OCI-LY7 (cell line): ENCODE measurements at regions not wholly inside any gene's neighbourhood (a gene's known extent, or its start where the extent isn't known, plus 50 kb on each side); places are given as distances from the start of the nearest gene placed in this dataset.

Experiments
- BruUV-seq: library from RNA; stranded (reverse); fragments of 400-500 nt; replicated peaks from 2 replicates; lab custom pipeline; 2021; lab: Mats Ljungman, UMichigan
- CTCF ChIA-PET: fragments of 300-600 bp; sonication (Branson Sonifier 250); formaldehyde crosslinking; loops from one replicate; lab custom pipeline; 2022; ENCODE audit warnings: antibody characterized with exemption; ENCODE audit not compliant: unreplicated experiment; lab: Charles Lee
- POLR2A ChIA-PET: fragments of 300-600 bp; sonication (Branson Sonifier 250); formaldehyde crosslinking; loops from one replicate; lab custom pipeline; 2022; ENCODE audit warnings: antibody characterized with exemption; lab: Charles Lee
- DNase-seq: peaks from one replicate; pipeline ENCODE4 v3.0.0-alpha.2; 2015; ENCODE audit warnings: low spot score
- H2AFZ ChIP-seq: fragments of 200-600 bp; sonication (generic), shearing (Covaris generic); 2 replicates; pipeline ENCODE4 v1.6.1; 2014; ENCODE audit warnings: mild to moderate bottlenecking, antibody characterized with exemption, low read length, moderate library complexity
- H3K27ac ChIP-seq: fragments of 200-600 bp; sonication (generic); 2 replicates; pipeline ENCODE4 v1.5.1; 2014; ENCODE audit warnings: mixed run types, low read depth, mild to moderate bottlenecking, moderate library complexity, low read length, inconsistent platforms; ENCODE audit not compliant: poor library complexity, severe bottlenecking
- H3K36me3 ChIP-seq: fragments of 200-600 bp; sonication (generic); 2 replicates; pipeline ENCODE4 v1.6.1; 2014; ENCODE audit warnings: mild to moderate bottlenecking, antibody characterized with exemption, low read length, moderate library complexity, mixed read lengths; ENCODE audit not compliant: insufficient read depth
- H3K4me1 ChIP-seq: fragments of 200-600 bp; sonication (generic); 2 replicates; pipeline ENCODE4 v1.5.1; 2014; ENCODE audit warnings: mild to moderate bottlenecking, low read length; ENCODE audit not compliant: insufficient read depth, poor library complexity, severe bottlenecking
- H3K4me2 ChIP-seq: fragments of 200-600 bp; sonication (generic); 2 replicates; pipeline ENCODE4 v1.6.1; 2014; ENCODE audit warnings: mild to moderate bottlenecking, low read length
- H3K4me3 ChIP-seq: fragments of 200-600 bp; sonication (generic); 2 replicates; pipeline ENCODE4 v1.5.1; 2014; ENCODE audit warnings: mild to moderate bottlenecking, low read depth, low read length; ENCODE audit not compliant: poor library complexity, severe bottlenecking
- H3K79me2 ChIP-seq: fragments of 200-600 bp; sonication (generic); 2 replicates; pipeline ENCODE4 v1.6.1; 2016; ENCODE audit warnings: low read depth, mild to moderate bottlenecking, low read length, moderate library complexity, mixed read lengths; ENCODE audit not compliant: insufficient read depth
- H3K9me2 ChIP-seq: fragments of 200-600 bp; sonication (generic); 2 replicates; pipeline ENCODE4 v1.6.1; 2016; ENCODE audit warnings: mild to moderate bottlenecking, low read length, mixed read lengths; ENCODE audit not compliant: insufficient read depth
- H3K9me3 ChIP-seq: fragments of 200-600 bp; sonication (generic); 2 replicates; pipeline ENCODE4 v1.6.1; 2014; ENCODE audit warnings: mild to moderate bottlenecking, mixed run types, low read length, mixed read lengths
- H4K20me1 ChIP-seq: fragments of 200-600 bp; sonication (generic); 2 replicates; pipeline ENCODE4 v1.6.1; 2014; ENCODE audit warnings: mild to moderate bottlenecking, antibody characterized with exemption, low read length, moderate library complexity, mixed read lengths; ENCODE audit not compliant: insufficient read depth
- EZH2phosphoT487 ChIP-seq: fragments of 200-600 bp; sonication (generic); IDR thresholded peaks from 2 replicates; pipeline ENCODE4 v1.6.1; 2018; ENCODE audit warnings: low read depth, borderline replicate concordance, mild to moderate bottlenecking, mixed run types, antibody characterized with exemption, low read length, moderate library complexity, mixed read lengths
- intact Hi-C: fragments of 100-400 bp; cut with micrococcal nuclease; formaldehyde crosslinking; loops from one replicate; pipeline ENCODE4 v1.10.0; 2022; ENCODE audit not compliant: unreplicated experiment
- TF ChIP-seq, protein P1 (sequence below): fragments of 200-600 bp; sonication (generic); conservative IDR thresholded peaks from 2 replicates; pipeline ENCODE4 v1.5.1; 2014; ENCODE audit warnings: mild to moderate bottlenecking, antibody characterized with exemption, low read length, moderate library complexity, mixed read lengths

DNA sequence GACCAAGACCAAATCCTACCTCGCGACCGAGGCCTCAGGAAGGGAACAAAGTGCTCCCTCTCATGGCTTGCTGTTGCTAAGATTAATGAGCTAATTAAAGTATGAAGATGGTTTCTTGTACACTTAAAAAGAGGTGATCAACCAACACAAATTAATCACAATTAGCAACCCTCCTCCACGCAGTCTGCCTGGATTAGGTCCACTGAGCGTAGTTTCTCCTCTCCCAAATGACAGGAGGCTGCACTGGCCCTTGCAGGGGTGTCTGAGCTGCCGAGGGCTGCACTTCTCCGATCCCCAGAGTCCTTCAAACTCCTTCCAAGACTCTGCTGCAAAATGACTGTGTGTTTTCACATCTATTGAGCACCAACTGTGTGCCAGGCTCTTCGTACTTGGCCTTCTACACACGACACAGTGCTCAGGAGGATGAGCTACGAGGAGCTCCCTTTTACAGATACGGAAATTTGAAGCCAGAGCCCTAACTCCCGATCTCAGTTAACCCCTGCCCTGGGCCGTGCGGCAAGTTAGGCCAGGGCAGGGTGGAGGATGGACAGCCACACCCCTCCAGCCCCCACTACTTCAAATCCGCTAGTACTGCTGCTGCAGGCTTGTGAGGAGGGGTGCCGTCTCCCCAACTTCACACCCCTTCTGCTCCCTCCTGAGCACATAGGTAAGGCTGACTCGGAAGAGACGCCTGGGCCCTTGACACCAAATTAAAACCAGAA, 101.0 kb upstream of the LINGO1 start:
- intact Hi-C loops, result no loop called here
- no peaks in the 10 kb centered on the region for H3K4me1 ChIP-seq
- no peaks in the 10 kb centered on the region for H4K20me1 ChIP-seq
- no peak overlapping the region for H3K27ac ChIP-seq
- no peak overlapping the region for H3K4me2 ChIP-seq
- H3K4me3 ChIP-seq, result no peak overlapping the region
- TF ChIP-seq EZH2phosphoT487, result no peak
- TF ChIP-seq, protein P1, sequence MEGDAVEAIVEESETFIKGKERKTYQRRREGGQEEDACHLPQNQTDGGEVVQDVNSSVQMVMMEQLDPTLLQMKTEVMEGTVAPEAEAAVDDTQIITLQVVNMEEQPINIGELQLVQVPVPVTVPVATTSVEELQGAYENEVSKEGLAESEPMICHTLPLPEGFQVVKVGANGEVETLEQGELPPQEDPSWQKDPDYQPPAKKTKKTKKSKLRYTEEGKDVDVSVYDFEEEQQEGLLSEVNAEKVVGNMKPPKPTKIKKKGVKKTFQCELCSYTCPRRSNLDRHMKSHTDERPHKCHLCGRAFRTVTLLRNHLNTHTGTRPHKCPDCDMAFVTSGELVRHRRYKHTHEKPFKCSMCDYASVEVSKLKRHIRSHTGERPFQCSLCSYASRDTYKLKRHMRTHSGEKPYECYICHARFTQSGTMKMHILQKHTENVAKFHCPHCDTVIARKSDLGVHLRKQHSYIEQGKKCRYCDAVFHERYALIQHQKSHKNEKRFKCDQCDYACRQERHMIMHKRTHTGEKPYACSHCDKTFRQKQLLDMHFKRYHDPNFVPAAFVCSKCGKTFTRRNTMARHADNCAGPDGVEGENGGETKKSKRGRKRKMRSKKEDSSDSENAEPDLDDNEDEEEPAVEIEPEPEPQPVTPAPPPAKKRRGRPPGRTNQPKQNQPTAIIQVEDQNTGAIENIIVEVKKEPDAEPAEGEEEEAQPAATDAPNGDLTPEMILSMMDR, result no peak
- H2AFZ ChIP-seq, result no peak overlapping the region
- no peaks in the 10 kb centered on the region for H3K9me2 ChIP-seq
- DNase-seq, result no peak
- no peaks in the 10 kb centered on the region for H3K36me3 ChIP-seq
- H3K9me3 ChIP-seq, result no peaks in the 10 kb centered on the region
- ChIA-PET POLR2A (no interaction called here), CTCF (no interaction called here)
- no TSS peak for BruUV-seq
- H3K79me2 ChIP-seq, result no peaks in the 10 kb centered on the region

DNA sequence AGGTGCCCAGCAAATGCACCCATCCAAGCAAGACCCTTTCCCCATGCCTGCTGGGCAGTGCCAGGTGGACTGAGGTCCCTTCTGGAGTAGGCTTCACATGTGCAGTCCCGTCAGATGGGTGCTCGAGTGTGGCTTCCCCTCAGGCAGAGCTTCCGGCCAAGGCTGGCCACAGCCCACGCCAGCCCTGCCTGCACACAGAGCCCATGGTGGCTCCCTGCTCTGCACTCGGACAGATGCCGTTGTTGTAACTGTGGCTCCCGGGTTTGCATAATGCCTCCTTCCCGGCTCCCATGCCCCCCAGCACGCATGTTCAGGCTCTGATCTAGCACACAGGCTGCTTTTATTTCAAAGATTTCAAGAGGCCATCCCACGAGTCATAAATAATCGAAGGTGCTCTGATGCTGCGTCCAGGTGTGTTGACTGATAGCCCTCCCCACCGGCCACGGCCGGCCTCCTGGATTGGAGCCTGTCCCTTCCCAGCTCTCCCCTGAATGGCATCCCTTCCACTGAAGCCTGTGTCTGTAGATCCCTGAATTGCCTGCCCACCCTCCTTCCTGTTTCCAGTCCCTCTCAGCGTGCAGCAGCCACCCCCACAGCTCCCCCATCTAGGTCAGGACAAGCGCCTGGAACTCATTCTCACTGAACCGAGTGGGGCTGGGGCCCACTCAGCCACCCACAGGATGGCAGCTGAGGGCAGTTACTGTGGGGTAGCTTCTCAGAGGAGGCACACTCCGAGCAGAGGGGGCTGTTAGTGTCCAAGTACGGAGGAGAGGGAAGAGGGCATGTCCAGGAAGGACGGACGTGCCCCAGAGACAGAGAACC, 100.0 kb upstream of the LINGO1 start:
- intact Hi-C loops, result no loop called here
- H3K9me2 ChIP-seq, result no peaks in the 10 kb centered on the region
- no peaks in the 10 kb centered on the region for H4K20me1 ChIP-seq
- H3K4me3 ChIP-seq, result no peak overlapping the region
- H3K4me1 ChIP-seq, result no peaks in the 10 kb centered on the region
- no peak for DNase-seq
- no TSS peak for BruUV-seq
- no peaks in the 10 kb centered on the region for H3K36me3 ChIP-seq
- CTCF ChIA-PET, result no interaction called here
- no peaks in the 10 kb centered on the region for H3K79me2 ChIP-seq
- H3K4me2 ChIP-seq, result no peak overlapping the region
- no peaks in the 10 kb centered on the region for H3K9me3 ChIP-seq
- no peak for TF ChIP-seq EZH2phosphoT487
- TF ChIP-seq, protein P1, result no peak
- H2AFZ ChIP-seq, result no peak overlapping the region
- POLR2A ChIA-PET, result no interaction called here
- no peak overlapping the region for H3K27ac ChIP-seq

DNA sequence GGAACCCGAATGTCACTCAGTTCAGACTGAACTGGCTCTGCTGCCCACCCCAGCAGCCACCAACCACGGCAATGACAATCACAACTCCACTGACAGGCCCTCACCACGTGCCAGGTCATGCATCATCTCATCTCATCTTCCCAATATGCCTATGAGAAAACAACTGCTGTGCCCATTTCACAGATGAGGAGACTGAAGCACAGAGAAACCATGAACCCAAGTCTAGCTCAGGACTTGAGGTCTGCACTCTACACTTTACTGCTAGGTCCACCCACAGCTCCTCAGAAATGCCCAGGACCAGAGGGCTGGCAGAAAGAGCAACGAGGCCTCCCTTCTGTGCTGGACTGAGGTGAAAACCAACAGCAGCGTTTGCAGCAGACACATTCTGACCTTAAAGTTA, 99.2 kb upstream of the LINGO1 start:
- TF ChIP-seq, protein P1, result no peak
- no peak for TF ChIP-seq EZH2phosphoT487
- no peaks in the 10 kb centered on the region for H4K20me1 ChIP-seq
- DNase-seq, result no peak
- BruUV-seq, result no TSS peak
- H3K27ac ChIP-seq, result no peak overlapping the region
- H3K4me1 ChIP-seq, result no peaks in the 10 kb centered on the region
- H3K9me2 ChIP-seq, result no peaks in the 10 kb centered on the region
- POLR2A ChIA-PET, result no interaction called here
- no peaks in the 10 kb centered on the region for H3K79me2 ChIP-seq
- H3K9me3 ChIP-seq, result no peaks in the 10 kb centered on the region
- H2AFZ ChIP-seq, result no peak overlapping the region
- intact Hi-C loops, result no loop called here
- no peaks in the 10 kb centered on the region for H3K36me3 ChIP-seq
- CTCF ChIA-PET, result no interaction called here
- no peak overlapping the region for H3K4me3 ChIP-seq
- no peak overlapping the region for H3K4me2 ChIP-seq
